Activated naive CD8-positive, alpha-beta T cell treated with anti-CD3 and anti-CD28 coated beads, Interleukin-2, amount 50 U/mL, for 24 hours (primary cell): ENCODE measurements at regions not wholly inside any gene's neighbourhood (a gene's known extent, or its start where the extent isn't known, plus 50 kb on each side); places are given as distances from the start of the nearest gene placed in this dataset.

Experiments used
- ATAC-seq: fragments of 150-1000 bp; cut with Tn5 transposase; one replicate; pipeline ENCODE4 v1.10.0; 2021
- DNase-seq: peaks from one replicate; pipeline ENCODE4 v3.0.0; 2021
- H3K27ac Mint-ChIP-seq: one replicate; pipeline ENCODE4 v1.8.0; 2021; ENCODE audit warnings: mild to moderate bottlenecking, mixed read lengths
- H3K27me3 Mint-ChIP-seq: one replicate; pipeline ENCODE4 v1.8.0; 2021; ENCODE audit warnings: mixed read lengths
- H3K36me3 Mint-ChIP-seq: one replicate; pipeline ENCODE4 v1.8.0; 2021; ENCODE audit warnings: low read depth, mixed read lengths
- H3K4me1 Mint-ChIP-seq: one replicate; pipeline ENCODE4 v1.8.0; 2021; ENCODE audit warnings: mixed read lengths
- H3K4me3 Mint-ChIP-seq: one replicate; pipeline ENCODE4 v1.8.0; 2021; ENCODE audit warnings: mild to moderate bottlenecking, moderate library complexity, mixed read lengths
- H3K9me3 Mint-ChIP-seq: one replicate; pipeline ENCODE4 v1.8.0; 2021; ENCODE audit warnings: mixed read lengths

GRCh38 chr22:23000657-23001347 is 69.5 kb upstream of the GNAZ start:
- Mint-ChIP-seq H3K4me3 (no peak overlapping the region), H3K36me3 (peaks cover 6% of the 10 kb centered on the region), H3K9me3 (peaks cover 24% of the 10 kb centered on the region), H3K27me3 (peaks cover 52% of the 10 kb centered on the region), H3K27ac (no peak overlapping the region), H3K4me1 (peaks cover 5% of the 10 kb centered on the region)
- no peak for DNase-seq
- no peak for ATAC-seq

GRCh38 chr22:23001463-23001862 is 68.9 kb upstream of the GNAZ start:
- peaks cover 57% of the 10 kb centered on the region for H3K27me3 Mint-ChIP-seq
- peaks cover 24% of the 10 kb centered on the region for H3K9me3 Mint-ChIP-seq
- peaks cover 6% of the 10 kb centered on the region for H3K36me3 Mint-ChIP-seq
- ATAC-seq (no peak), DNase-seq (no peak)
- H3K4me3 Mint-ChIP-seq, result no peak overlapping the region
- H3K4me1 Mint-ChIP-seq, result peaks cover 5% of the 10 kb centered on the region
- H3K27ac Mint-ChIP-seq, result no peak overlapping the region

- Mint-ChIP-seq H3K36me3 (peaks cover 1% of the 10 kb centered on the region), H3K27me3 (peaks cover 57% of the 10 kb centered on the region), H3K4me3 (no peak overlapping the region), H3K4me1 (peaks cover 5% of the 10 kb centered on the region), H3K27ac (no peak overlapping the region), H3K9me3 (peaks cover 11% of the 10 kb centered on the region)
- ATAC-seq, result no peak
- DNase-seq, result no peak
These were observed 67.6 kb upstream of the GNAZ start for GRCh38 chr22:23002612-23003180.

- H3K27me3 Mint-ChIP-seq, result peaks cover 65% of the 10 kb centered on the region
These were observed 62.5 kb upstream of the GNAZ start for GRCh38 chr22:23007823-23008222.

GRCh38 chr22:23008896-23009295 is 61.4 kb upstream of the GNAZ start:
- Mint-ChIP-seq H3K4me3 (no peak overlapping the region), H3K4me1 (peaks cover 25% of the 10 kb centered on the region), H3K27me3 (peaks cover 61% of the 10 kb centered on the region), H3K27ac (no peak overlapping the region), H3K9me3 (no peaks in the 10 kb centered on the region), H3K36me3 (no peaks in the 10 kb centered on the region)
- no peak for ATAC-seq
- DNase-seq, result no peak

More at GRCh38 chr22:23007823-23008222, 62.5 kb upstream of the GNAZ start:
- H3K4me1 Mint-ChIP-seq, result peaks cover 24% of the 10 kb centered on the region
- no peaks in the 10 kb centered on the region for H3K36me3 Mint-ChIP-seq
- ATAC-seq (no peak), DNase-seq (no peak)
- no peak overlapping the region for H3K4me3 Mint-ChIP-seq
- H3K27ac Mint-ChIP-seq, result no peak overlapping the region
- no peaks in the 10 kb centered on the region for H3K9me3 Mint-ChIP-seq
